ENCODE measurements at regions not wholly inside any gene's neighbourhood (a gene's known extent, or its start where the extent isn't known, plus 50 kb on each side); places are given as distances from the start of the nearest gene placed in this dataset.

GRCh38 chr2:129672521-129672920 is 306.9 kb upstream of the RAB6C start:
- DNase-seq (ENCODE audit: low spot score), result no peak

DNA sequence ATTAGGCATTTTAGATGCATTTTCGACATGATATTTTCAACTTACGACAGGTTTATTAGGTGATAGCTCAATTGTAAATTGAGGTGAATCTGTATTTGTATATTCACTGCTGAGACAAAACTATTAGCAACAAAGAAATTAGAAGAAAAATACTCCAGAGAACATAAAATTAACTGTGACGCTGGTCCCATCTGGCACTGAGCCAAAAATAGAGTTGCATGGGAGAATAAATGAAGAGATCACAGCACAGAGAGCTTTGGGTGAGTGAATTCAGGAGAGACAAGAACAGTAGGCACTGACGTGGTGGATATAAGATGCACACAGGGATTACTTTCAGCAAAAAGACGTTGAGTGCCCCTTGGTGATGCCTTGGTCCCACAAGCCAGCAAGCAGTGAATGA is 306.2 kb upstream of the RAB6C start:
- no peak for DNase-seq (ENCODE audit: low spot score)

GRCh38 chr2:129673847-129674711 is 305.4 kb upstream of the RAB6C start:
- DNase-seq (ENCODE audit: low spot score), result no peak

GRCh38 chr2:129678751-129679150 is 300.7 kb upstream of the RAB6C start:
- DNase-seq (ENCODE audit: low spot score), result no peak

DNA sequence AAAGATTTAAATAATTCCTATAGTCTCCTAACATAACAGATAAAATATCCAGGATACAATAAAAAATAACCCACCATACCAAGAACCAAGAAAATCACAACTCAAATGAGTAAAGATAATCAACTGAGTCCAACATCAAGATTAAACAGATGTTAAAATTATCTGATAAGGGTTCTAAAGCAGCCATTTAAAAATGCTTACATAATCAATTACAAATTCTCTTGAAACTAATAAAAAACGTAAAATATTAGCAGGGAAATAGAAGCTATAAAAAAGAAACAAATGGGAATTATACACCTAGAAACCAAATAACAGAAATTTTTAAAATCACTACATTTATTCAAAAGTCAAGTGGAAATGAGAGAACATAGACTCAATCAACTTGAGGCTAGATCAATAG is 297.7 kb upstream of the RAB6C start:
- no peak for DNase-seq (ENCODE audit: low spot score)

- no peak for DNase-seq (ENCODE audit: low spot score)
Measured at GRCh38 chr2:129689653-129690448, 289.6 kb upstream of the RAB6C start.

- no peak for DNase-seq (ENCODE audit: low spot score)
Measured at GRCh38 chr2:129695496-129695895, 284.0 kb upstream of the RAB6C start.

DNA sequence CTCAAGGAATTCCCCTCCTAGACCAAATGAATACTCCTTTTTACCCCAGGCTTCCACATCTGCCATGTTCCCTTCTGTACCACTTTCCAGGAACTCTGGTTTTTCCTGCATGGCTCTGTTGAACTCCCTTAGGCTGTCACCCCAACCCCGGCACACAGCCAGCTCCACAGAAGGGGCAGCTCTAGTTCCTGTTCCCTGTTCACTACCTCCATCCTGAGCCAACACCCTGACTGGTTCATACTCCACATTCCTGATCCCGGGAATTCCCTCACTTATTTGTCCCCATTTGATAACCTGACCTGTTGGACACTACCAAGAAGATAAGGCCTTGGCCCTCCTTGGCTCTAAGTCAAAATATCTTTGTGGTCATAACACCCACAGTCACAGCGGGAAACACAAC is 280.9 kb upstream of the RAB6C start:
- no peak for DNase-seq (ENCODE audit: low spot score)

- no peak for DNase-seq (ENCODE audit: low spot score)
Measured at GRCh38 chr2:129699781-129700573, 279.5 kb upstream of the RAB6C start.

DNA sequence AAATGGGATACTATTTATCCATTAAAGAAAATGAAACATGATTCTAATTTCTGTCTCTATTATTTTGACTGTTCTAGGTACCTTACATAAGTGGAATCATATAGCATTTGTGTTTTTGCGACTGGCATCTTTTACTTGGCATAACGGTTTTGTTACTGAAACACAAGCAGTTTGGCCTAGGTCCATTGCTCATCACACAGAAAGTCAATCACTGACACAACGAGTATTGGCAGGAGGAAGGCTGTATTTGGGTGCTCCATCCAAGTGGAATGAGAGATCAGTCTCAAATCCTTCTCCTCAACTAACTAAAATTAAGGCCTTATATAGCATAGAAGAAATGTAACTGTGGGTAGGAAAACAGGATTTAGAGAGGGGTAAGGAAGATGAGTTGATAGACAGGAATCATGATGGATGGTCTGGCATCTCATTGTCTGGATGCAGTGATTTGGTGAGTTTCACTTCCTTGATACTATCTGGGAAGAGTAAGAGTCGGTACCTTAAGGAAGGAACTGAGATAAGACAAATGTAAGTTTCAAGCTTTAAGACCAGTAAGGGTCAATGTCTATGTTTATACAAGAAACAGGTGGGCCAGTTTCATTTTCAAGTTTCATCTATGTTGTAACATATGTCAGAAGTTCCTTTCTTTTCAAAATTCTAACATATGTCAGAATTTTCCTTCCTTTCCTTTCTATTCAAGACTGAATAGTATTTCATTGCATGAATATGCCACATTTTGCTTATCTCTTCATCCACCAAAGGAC is 276.9 kb upstream of the RAB6C start:
- DNase-seq (ENCODE audit: low spot score), result no peak

DNA sequence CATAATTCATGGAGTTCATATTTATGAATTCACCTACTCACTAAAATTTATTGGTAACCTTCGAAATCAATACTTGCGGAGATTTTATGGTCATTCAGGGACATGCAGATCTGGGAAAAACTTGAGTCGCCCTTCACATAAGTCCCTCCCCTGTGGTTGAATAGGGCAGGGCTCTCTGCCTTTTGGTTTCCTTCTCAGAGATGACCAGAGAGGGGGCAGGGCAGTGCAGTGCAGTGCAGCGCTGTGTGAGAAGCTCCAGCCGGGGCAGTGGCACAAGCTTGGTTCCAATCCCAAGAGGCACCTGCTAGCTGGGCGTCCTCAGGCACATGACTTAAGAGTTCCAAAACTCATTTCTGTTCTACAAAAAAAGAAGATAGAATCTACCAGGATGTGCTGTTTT is 274.4 kb upstream of the RAB6C start:
- DNase-seq (ENCODE audit: low spot score), result no peak

- DNase-seq (ENCODE audit: low spot score), result no peak
Measured at GRCh38 chr2:129707800-129708199, 271.7 kb upstream of the RAB6C start.

GRCh38 chr2:129708221-129708967 is 271.1 kb upstream of the RAB6C start:
- no peak for DNase-seq (ENCODE audit: low spot score)

- no peak for DNase-seq (ENCODE audit: low spot score)
Measured at GRCh38 chr2:129709001-129709955, 270.2 kb upstream of the RAB6C start.

DNA sequence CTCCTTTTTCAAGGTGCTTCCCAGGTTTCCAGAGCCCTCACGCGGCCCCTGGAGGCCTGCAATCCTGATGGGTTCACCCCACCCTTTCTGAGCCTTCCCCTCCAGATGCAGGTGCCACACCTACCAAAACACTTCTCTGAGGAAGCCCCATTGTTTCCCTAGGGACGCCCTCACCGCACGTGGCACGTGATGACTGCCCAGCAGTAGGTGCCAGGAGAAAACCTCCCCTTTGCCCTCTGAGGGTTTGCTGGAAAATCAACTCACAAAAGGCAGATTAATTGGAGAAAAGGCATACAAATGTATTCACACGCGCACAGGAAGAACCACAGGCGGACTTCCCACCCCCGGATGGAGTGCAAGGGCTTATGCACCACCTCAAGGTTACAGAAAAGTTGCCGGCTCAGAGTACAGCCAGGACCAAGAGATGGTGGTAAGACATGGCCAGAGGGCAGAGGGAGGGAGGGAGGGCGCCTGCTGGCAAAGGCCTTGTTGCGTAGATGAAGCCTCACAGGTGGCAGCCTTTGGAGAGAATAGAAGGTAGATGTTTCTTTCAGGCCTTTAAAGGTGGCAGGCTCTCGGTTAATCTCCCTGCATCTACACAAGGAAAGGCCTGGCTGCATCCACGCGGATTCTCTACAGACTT is 269.4 kb upstream of the RAB6C start:
- DNase-seq (ENCODE audit: low spot score), result no peak

- no peak for DNase-seq (ENCODE audit: low spot score)
Measured at GRCh38 chr2:129710670-129711495, 268.6 kb upstream of the RAB6C start.

DNA sequence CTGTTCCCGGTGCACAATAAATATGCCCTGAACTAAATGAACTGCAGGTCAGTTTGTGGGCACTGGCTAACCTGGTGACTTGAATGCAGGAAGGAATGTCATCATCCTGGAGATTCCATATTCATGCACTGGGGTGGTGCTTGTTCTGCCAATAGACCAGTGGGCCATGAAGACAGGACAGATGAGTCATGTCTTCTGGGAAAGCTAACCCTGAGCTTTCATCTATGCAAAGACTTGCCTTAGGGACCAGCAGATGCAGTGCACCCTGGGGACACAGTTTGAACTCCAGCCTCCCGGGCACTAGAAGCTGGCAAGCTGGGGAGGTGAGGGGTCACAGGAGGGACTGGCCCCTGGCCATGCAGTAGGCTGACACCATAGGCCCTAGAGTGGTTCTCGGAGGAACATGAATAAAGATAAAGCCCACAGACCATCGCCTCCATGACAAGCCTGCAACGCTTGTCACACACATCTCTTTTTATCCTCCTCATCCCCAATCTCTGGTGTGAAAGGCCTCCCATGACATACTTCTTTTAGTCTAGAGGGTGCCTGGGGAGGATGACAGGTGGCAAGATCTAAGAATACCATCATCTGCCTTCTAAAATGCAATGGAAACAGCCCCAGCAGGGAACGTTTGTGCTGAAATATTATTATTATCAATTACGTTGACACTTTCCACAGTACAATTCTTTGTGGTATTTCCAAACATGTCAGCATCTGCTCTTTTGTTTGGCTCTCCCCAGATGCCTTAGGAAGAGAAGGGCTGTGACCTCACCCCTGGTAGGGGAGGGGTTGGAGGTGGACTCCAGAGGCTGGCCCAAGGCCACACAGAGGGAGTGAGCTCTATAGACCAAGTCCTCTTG is 267.4 kb upstream of the RAB6C start:
- no peak for DNase-seq (ENCODE audit: low spot score)

GRCh38 chr2:129712676-129712985 is 266.8 kb upstream of the RAB6C start:
- no peak for DNase-seq (ENCODE audit: low spot score)
